ENCODE measurements at regions not wholly inside any gene's neighbourhood (a gene's known extent, or its start where the extent isn't known, plus 50 kb on each side); places are given as distances from the start of the nearest gene placed in this dataset.

- H3K27ac ChIP-seq (ENCODE audit: low read depth in 2 of 2, low read length in 1 of 2), result no peak overlapping the region
- H3K9me3 ChIP-seq (ENCODE audit: control insufficient read depth in 2 of 2, insufficient read depth in 1 of 2, low read depth in 1 of 2, low read length in 1 of 2), result peaks cover 2 to 3% of the 10 kb centered on the region in 2 donors
- H3K36me3 ChIP-seq (ENCODE audit: control insufficient read depth in 2 of 2, insufficient read depth in 2 of 2, low read length in 1 of 2), result no peaks in the 10 kb centered on the region
- no peak overlapping the region for H3K4me3 ChIP-seq (ENCODE audit: low read depth in 1 of 2, low read length in 2 of 2)
- peaks cover 0 to 22% of the 10 kb centered on the region in 2 donors for H3K4me1 ChIP-seq (ENCODE audit: control insufficient read depth in 2 of 2, insufficient read depth in 2 of 2, low read length in 1 of 2)
- H3K27me3 ChIP-seq (ENCODE audit: control insufficient read depth in 1 of 2, insufficient read depth in 2 of 2, low read length in 2 of 2), result no peaks in the 10 kb centered on the region
- WGBS, 2 donors, result 87 to 89% methylated on average over 7 to 8 of the region's 8 CpGs
Measured at GRCh38 chr11:94671553-94672366, 96.4 kb upstream of the AMOTL1 start.

- no peaks in the 10 kb centered on the region for H3K27me3 ChIP-seq (ENCODE audit: control insufficient read depth in 1 of 2, insufficient read depth in 2 of 2, low read length in 2 of 2)
- H3K27ac ChIP-seq (ENCODE audit: low read depth in 2 of 2, low read length in 1 of 2), result no peak overlapping the region
- H3K9me3 ChIP-seq (ENCODE audit: control insufficient read depth in 2 of 2, insufficient read depth in 1 of 2, low read depth in 1 of 2, low read length in 1 of 2), result peaks cover 2 to 3% of the 10 kb centered on the region in 2 donors
- no peak overlapping the region for H3K4me3 ChIP-seq (ENCODE audit: low read depth in 1 of 2, low read length in 2 of 2)
- peaks cover 0 to 25% of the 10 kb centered on the region in 2 donors for H3K4me1 ChIP-seq (ENCODE audit: control insufficient read depth in 2 of 2, insufficient read depth in 2 of 2, low read length in 1 of 2)
- H3K36me3 ChIP-seq (ENCODE audit: control insufficient read depth in 2 of 2, insufficient read depth in 2 of 2, low read length in 1 of 2), result no peaks in the 10 kb centered on the region
- 62 to 75% methylated on average over 8 of the region's 8 CpGs for WGBS, 2 donors
Measured at GRCh38 chr11:94672636-94673035, 95.5 kb upstream of the AMOTL1 start.

- Histone ChIP-seq H3K4me3 (ENCODE audit: low read depth in 1 of 2, low read length in 2 of 2) (no peak overlapping the region), H3K27ac (ENCODE audit: low read depth in 2 of 2, low read length in 1 of 2) (no peak overlapping the region), H3K36me3 (ENCODE audit: control insufficient read depth in 2 of 2, insufficient read depth in 2 of 2, low read length in 1 of 2) (no peaks in the 10 kb centered on the region), H3K9me3 (ENCODE audit: control insufficient read depth in 2 of 2, insufficient read depth in 1 of 2, low read depth in 1 of 2, low read length in 1 of 2) (peaks cover 2 to 3% of the 10 kb centered on the region in 2 donors), H3K4me1 (ENCODE audit: control insufficient read depth in 2 of 2, insufficient read depth in 2 of 2, low read length in 1 of 2) (peaks cover 0 to 26% of the 10 kb centered on the region in 2 donors), H3K27me3 (ENCODE audit: control insufficient read depth in 1 of 2, insufficient read depth in 2 of 2, low read length in 2 of 2) (no peaks in the 10 kb centered on the region)
- WGBS, 2 donors, result 70 to 78% methylated on average over 2 of the region's 2 CpGs
Measured at GRCh38 chr11:94673386-94673785, 94.8 kb upstream of the AMOTL1 start.

GRCh38 chr11:94673951-94674491, 94.1 kb upstream of the AMOTL1 start:
- H3K4me1 ChIP-seq (ENCODE audit: control insufficient read depth in 2 of 2, insufficient read depth in 2 of 2, low read length in 1 of 2), result peaks cover 0 to 26% of the 10 kb centered on the region in 2 donors
- 53 to 62% methylated on average over 6 of the region's 6 CpGs for WGBS, 2 donors
- H3K4me3 ChIP-seq (ENCODE audit: low read depth in 1 of 2, low read length in 2 of 2), result no peak overlapping the region

GRCh38 chr11:94675239-94675638, 92.9 kb upstream of the AMOTL1 start:
- H3K27ac ChIP-seq (ENCODE audit: low read depth in 2 of 2, low read length in 1 of 2), result no peak overlapping the region
- 55 to 72% methylated on average over 2 of the region's 2 CpGs for WGBS, 2 donors
- H3K4me1 ChIP-seq (ENCODE audit: control insufficient read depth in 2 of 2, insufficient read depth in 2 of 2, low read length in 1 of 2), result peaks cover 0 to 26% of the 10 kb centered on the region in 2 donors

More at GRCh38 chr11:94673951-94674491, 94.1 kb upstream of the AMOTL1 start:
- no peaks in the 10 kb centered on the region for H3K27me3 ChIP-seq (ENCODE audit: control insufficient read depth in 1 of 2, insufficient read depth in 2 of 2, low read length in 2 of 2)
- H3K27ac ChIP-seq (ENCODE audit: low read depth in 2 of 2, low read length in 1 of 2), result no peak overlapping the region
- no peaks in the 10 kb centered on the region for H3K36me3 ChIP-seq (ENCODE audit: control insufficient read depth in 2 of 2, insufficient read depth in 2 of 2, low read length in 1 of 2)
- peaks cover 2 to 3% of the 10 kb centered on the region in 2 donors for H3K9me3 ChIP-seq (ENCODE audit: control insufficient read depth in 2 of 2, insufficient read depth in 1 of 2, low read depth in 1 of 2, low read length in 1 of 2)

GRCh38 chr11:94675813-94676212, 92.3 kb upstream of the AMOTL1 start:
- H3K9me3 ChIP-seq (ENCODE audit: control insufficient read depth in 2 of 2, insufficient read depth in 1 of 2, low read depth in 1 of 2, low read length in 1 of 2), result peaks cover 2 to 3% of the 10 kb centered on the region in 2 donors
- peaks cover 0 to 26% of the 10 kb centered on the region in 2 donors for H3K4me1 ChIP-seq (ENCODE audit: control insufficient read depth in 2 of 2, insufficient read depth in 2 of 2, low read length in 1 of 2)
- no peak overlapping the region for H3K27ac ChIP-seq (ENCODE audit: low read depth in 2 of 2, low read length in 1 of 2)
- no peaks in the 10 kb centered on the region for H3K27me3 ChIP-seq (ENCODE audit: control insufficient read depth in 1 of 2, insufficient read depth in 2 of 2, low read length in 2 of 2)
- no peak overlapping the region for H3K4me3 ChIP-seq (ENCODE audit: low read depth in 1 of 2, low read length in 2 of 2)
- no peaks in the 10 kb centered on the region for H3K36me3 ChIP-seq (ENCODE audit: control insufficient read depth in 2 of 2, insufficient read depth in 2 of 2, low read length in 1 of 2)

More at GRCh38 chr11:94675239-94675638, 92.9 kb upstream of the AMOTL1 start:
- Histone ChIP-seq H3K9me3 (ENCODE audit: control insufficient read depth in 2 of 2, insufficient read depth in 1 of 2, low read depth in 1 of 2, low read length in 1 of 2) (peaks cover 2 to 3% of the 10 kb centered on the region in 2 donors), H3K36me3 (ENCODE audit: control insufficient read depth in 2 of 2, insufficient read depth in 2 of 2, low read length in 1 of 2) (no peaks in the 10 kb centered on the region), H3K4me3 (ENCODE audit: low read depth in 1 of 2, low read length in 2 of 2) (no peak overlapping the region), H3K27me3 (ENCODE audit: control insufficient read depth in 1 of 2, insufficient read depth in 2 of 2, low read length in 2 of 2) (no peaks in the 10 kb centered on the region)

- Histone ChIP-seq H3K4me1 (ENCODE audit: control insufficient read depth in 2 of 2, insufficient read depth in 2 of 2, low read length in 1 of 2) (peaks cover 0 to 21% of the 10 kb centered on the region in 2 donors), H3K27ac (ENCODE audit: low read depth in 2 of 2, low read length in 1 of 2) (no peak overlapping the region), H3K36me3 (ENCODE audit: control insufficient read depth in 2 of 2, insufficient read depth in 2 of 2, low read length in 1 of 2) (no peaks in the 10 kb centered on the region)
Measured at GRCh38 chr11:94676814-94677213, 91.3 kb upstream of the AMOTL1 start.

GRCh38 chr11:94678236-94678635, 89.9 kb upstream of the AMOTL1 start:
- H3K4me3 ChIP-seq (ENCODE audit: low read depth in 1 of 2, low read length in 2 of 2), result no peak overlapping the region
- no peaks in the 10 kb centered on the region for H3K27me3 ChIP-seq (ENCODE audit: control insufficient read depth in 1 of 2, insufficient read depth in 2 of 2, low read length in 2 of 2)
- H3K9me3 ChIP-seq (ENCODE audit: control insufficient read depth in 2 of 2, insufficient read depth in 1 of 2, low read depth in 1 of 2, low read length in 1 of 2), result no peaks in the 10 kb centered on the region
- H3K36me3 ChIP-seq (ENCODE audit: control insufficient read depth in 2 of 2, insufficient read depth in 2 of 2, low read length in 1 of 2), result no peaks in the 10 kb centered on the region
- 55 to 65% methylated on average over 4 of the region's 4 CpGs for WGBS, 2 donors
- peaks cover 0 to 16% of the 10 kb centered on the region in 2 donors for H3K4me1 ChIP-seq (ENCODE audit: control insufficient read depth in 2 of 2, insufficient read depth in 2 of 2, low read length in 1 of 2)
- peak overlapping the region; percentile 67 to 78 for H3K27ac ChIP-seq (ENCODE audit: low read depth in 2 of 2, low read length in 1 of 2)

More at GRCh38 chr11:94676814-94677213, 91.3 kb upstream of the AMOTL1 start:
- Histone ChIP-seq H3K9me3 (ENCODE audit: control insufficient read depth in 2 of 2, insufficient read depth in 1 of 2, low read depth in 1 of 2, low read length in 1 of 2) (peaks cover 1 to 2% of the 10 kb centered on the region in 2 donors), H3K4me3 (ENCODE audit: low read depth in 1 of 2, low read length in 2 of 2) (no peak overlapping the region), H3K27me3 (ENCODE audit: control insufficient read depth in 1 of 2, insufficient read depth in 2 of 2, low read length in 2 of 2) (no peaks in the 10 kb centered on the region)
- 46 to 62% methylated on average over 4 of the region's 4 CpGs for WGBS, 2 donors

GRCh38 chr11:94678901-94679300, 89.3 kb upstream of the AMOTL1 start:
- Histone ChIP-seq H3K27me3 (ENCODE audit: control insufficient read depth in 1 of 2, insufficient read depth in 2 of 2, low read length in 2 of 2) (no peaks in the 10 kb centered on the region), H3K36me3 (ENCODE audit: control insufficient read depth in 2 of 2, insufficient read depth in 2 of 2, low read length in 1 of 2) (no peaks in the 10 kb centered on the region), H3K27ac (ENCODE audit: low read depth in 2 of 2, low read length in 1 of 2) (peak overlapping the region; percentile 34 to 67), H3K9me3 (ENCODE audit: control insufficient read depth in 2 of 2, insufficient read depth in 1 of 2, low read depth in 1 of 2, low read length in 1 of 2) (no peaks in the 10 kb centered on the region), H3K4me3 (ENCODE audit: low read depth in 1 of 2, low read length in 2 of 2) (no peak overlapping the region), H3K4me1 (ENCODE audit: control insufficient read depth in 2 of 2, insufficient read depth in 2 of 2, low read length in 1 of 2) (peaks cover 0 to 13% of the 10 kb centered on the region in 2 donors)
- WGBS, 2 donors, result 65 to 71% methylated on average over 1 of the region's 1 CpG

All from esophagus (tissue), 2 donors.